MM.1S (cell line): ENCODE measurements at regions not wholly inside any gene's neighbourhood (a gene's known extent, or its start where the extent isn't known, plus 50 kb on each side); places are given as distances from the start of the nearest gene placed in this dataset.

Source experiments
- DNase-seq: peaks from one replicate; pipeline ENCODE4 v3.0.0-alpha.2; 2015
- H2AFZ ChIP-seq: fragments of 300-600 bp; sonication (generic); 2 replicates; pipeline ENCODE4 v1.6.0; 2016; ENCODE audit warnings: antibody characterized with exemption, low read length
- H3F3A ChIP-seq: fragments of 300-600 bp; sonication (generic); 2 replicates; pipeline ENCODE4 v1.6.1; 2016; ENCODE audit warnings: mild to moderate bottlenecking, antibody characterized with exemption, low read length, moderate library complexity, mixed read lengths; ENCODE audit not compliant: insufficient read depth
- H3K27ac ChIP-seq: fragments of 300-600 bp; sonication (generic); 2 replicates; pipeline ENCODE4 v1.5.1; 2016; ENCODE audit warnings: mild to moderate bottlenecking, low read length
- H3K27me3 ChIP-seq: fragments of 300-600 bp; sonication (generic); replicated peaks from 2 replicates; pipeline ENCODE4 v1.6.0; 2016; ENCODE audit warnings: low read length; ENCODE audit not compliant: insufficient read depth
- H3K36me3 ChIP-seq: fragments of 300-600 bp; sonication (generic); replicated peaks from 2 replicates; pipeline ENCODE4 v1.6.1; 2016; ENCODE audit warnings: mild to moderate bottlenecking, low read length, mixed read lengths; ENCODE audit not compliant: insufficient read depth
- H3K4me1 ChIP-seq: fragments of 300-600 bp; sonication (generic); 2 replicates; pipeline ENCODE4 v1.6.1; 2016; ENCODE audit warnings: low read length, mixed read lengths
- H3K4me2 ChIP-seq: fragments of 300-600 bp; sonication (generic); 2 replicates; pipeline ENCODE4 v1.6.0; 2016; ENCODE audit warnings: low read depth, low read length
- H3K4me3 ChIP-seq: fragments of 300-600 bp; sonication (generic); 2 replicates; pipeline ENCODE4 v1.5.1; 2016; ENCODE audit warnings: low read length, mixed read lengths
- H3K79me2 ChIP-seq: fragments of 300-600 bp; sonication (generic); 2 replicates; pipeline ENCODE4 v1.6.1; 2016; ENCODE audit warnings: mixed run types, low read length, mixed read lengths
- H3K9ac ChIP-seq: fragments of 300-600 bp; sonication (generic); 2 replicates; pipeline ENCODE4 v1.6.1; 2016; ENCODE audit warnings: low read length, mixed read lengths
- H3K9me2 ChIP-seq: fragments of 300-600 bp; sonication (generic); replicated peaks from 2 replicates; pipeline ENCODE4 v1.6.1; 2016; ENCODE audit warnings: mild to moderate bottlenecking, low read length, mixed read lengths; ENCODE audit not compliant: insufficient read depth
- H3K9me3 ChIP-seq: fragments of 300-600 bp; sonication (generic); replicated peaks from 2 replicates; pipeline ENCODE4 v1.6.1; 2016; ENCODE audit warnings: mild to moderate bottlenecking, low read length, mixed read lengths; ENCODE audit not compliant: insufficient read depth
- H4K20me1 ChIP-seq: fragments of 300-600 bp; sonication (generic); 2 replicates; pipeline ENCODE4 v1.6.1; 2016; ENCODE audit warnings: mild to moderate bottlenecking, low read length, moderate library complexity, mixed read lengths; ENCODE audit not compliant: insufficient read depth
- EZH2 ChIP-seq: fragments of 300-600 bp; sonication (generic); optimal IDR thresholded peaks from 2 replicates; pipeline ENCODE3; 2017; ENCODE audit warnings: low read depth, mild to moderate bottlenecking, antibody characterized with exemption, low read length, mixed read lengths
- EZH2phosphoT487 ChIP-seq: fragments of 300-600 bp; sonication (generic); IDR thresholded peaks from 2 replicates; pipeline ENCODE4 v1.6.1; 2018; ENCODE audit warnings: antibody characterized with exemption, low read length
- TF ChIP-seq, protein P1 (sequence below): fragments of 300-600 bp; sonication (generic); IDR thresholded peaks from 2 replicates; pipeline ENCODE4 v1.5.1; 2016; ENCODE audit warnings: antibody characterized with exemption, low read length, mixed read lengths

GRCh38 chr3:87125116-87125515, 102.0 kb upstream of the CHMP2B start:
- Histone ChIP-seq H2AFZ (no peak overlapping the region), H3K9ac (no peak overlapping the region), H3K4me1 (no peaks in the 10 kb centered on the region), H3K36me3 (no peaks in the 10 kb centered on the region), H3K27me3 (no peaks in the 10 kb centered on the region), H3K79me2 (no peaks in the 10 kb centered on the region), H3K27ac (no peak overlapping the region), H3F3A (no peaks in the 10 kb centered on the region), H3K9me3 (no peaks in the 10 kb centered on the region), H3K9me2 (no peaks in the 10 kb centered on the region), H4K20me1 (no peaks in the 10 kb centered on the region), H3K4me2 (no peak overlapping the region), H3K4me3 (no peak overlapping the region)
- no peak for DNase-seq
- TF ChIP-seq EZH2 (no peak), EZH2phosphoT487 (no peak)
- TF ChIP-seq, protein P1, sequence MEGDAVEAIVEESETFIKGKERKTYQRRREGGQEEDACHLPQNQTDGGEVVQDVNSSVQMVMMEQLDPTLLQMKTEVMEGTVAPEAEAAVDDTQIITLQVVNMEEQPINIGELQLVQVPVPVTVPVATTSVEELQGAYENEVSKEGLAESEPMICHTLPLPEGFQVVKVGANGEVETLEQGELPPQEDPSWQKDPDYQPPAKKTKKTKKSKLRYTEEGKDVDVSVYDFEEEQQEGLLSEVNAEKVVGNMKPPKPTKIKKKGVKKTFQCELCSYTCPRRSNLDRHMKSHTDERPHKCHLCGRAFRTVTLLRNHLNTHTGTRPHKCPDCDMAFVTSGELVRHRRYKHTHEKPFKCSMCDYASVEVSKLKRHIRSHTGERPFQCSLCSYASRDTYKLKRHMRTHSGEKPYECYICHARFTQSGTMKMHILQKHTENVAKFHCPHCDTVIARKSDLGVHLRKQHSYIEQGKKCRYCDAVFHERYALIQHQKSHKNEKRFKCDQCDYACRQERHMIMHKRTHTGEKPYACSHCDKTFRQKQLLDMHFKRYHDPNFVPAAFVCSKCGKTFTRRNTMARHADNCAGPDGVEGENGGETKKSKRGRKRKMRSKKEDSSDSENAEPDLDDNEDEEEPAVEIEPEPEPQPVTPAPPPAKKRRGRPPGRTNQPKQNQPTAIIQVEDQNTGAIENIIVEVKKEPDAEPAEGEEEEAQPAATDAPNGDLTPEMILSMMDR, result no peak

GRCh38 chr3:87122766-87123165, 104.3 kb upstream of the CHMP2B start:
- H3K27me3 ChIP-seq, result no peaks in the 10 kb centered on the region
- TF ChIP-seq EZH2phosphoT487, result no peak
- TF ChIP-seq, protein P1, result no peak
- TF ChIP-seq EZH2, result no peak

GRCh38 chr3:87121856-87122255, 105.3 kb upstream of the CHMP2B start:
- H3K9me3 ChIP-seq, result no peaks in the 10 kb centered on the region
- TF ChIP-seq EZH2 (no peak), EZH2phosphoT487 (no peak)
- TF ChIP-seq, protein P1, result no peak
- no peak overlapping the region for H2AFZ ChIP-seq
- H3K27ac ChIP-seq, result no peak overlapping the region
- H3K79me2 ChIP-seq, result no peaks in the 10 kb centered on the region
- H3F3A ChIP-seq, result no peaks in the 10 kb centered on the region
- H3K4me1 ChIP-seq, result no peaks in the 10 kb centered on the region
- no peak overlapping the region for H3K4me2 ChIP-seq
- H3K9ac ChIP-seq, result no peak overlapping the region
- H3K27me3 ChIP-seq, result no peaks in the 10 kb centered on the region
- no peaks in the 10 kb centered on the region for H4K20me1 ChIP-seq
- no peak overlapping the region for H3K4me3 ChIP-seq
- no peak for DNase-seq
- no peaks in the 10 kb centered on the region for H3K9me2 ChIP-seq
- no peaks in the 10 kb centered on the region for H3K36me3 ChIP-seq

More at GRCh38 chr3:87122766-87123165, 104.3 kb upstream of the CHMP2B start:
- no peak for DNase-seq
- no peaks in the 10 kb centered on the region for H3F3A ChIP-seq
- no peaks in the 10 kb centered on the region for H3K9me2 ChIP-seq
- H3K4me1 ChIP-seq, result no peaks in the 10 kb centered on the region
- H3K4me2 ChIP-seq, result no peak overlapping the region
- H3K27ac ChIP-seq, result no peak overlapping the region
- no peak overlapping the region for H3K9ac ChIP-seq
- H4K20me1 ChIP-seq, result no peaks in the 10 kb centered on the region
- no peaks in the 10 kb centered on the region for H3K36me3 ChIP-seq
- H3K9me3 ChIP-seq, result no peaks in the 10 kb centered on the region
- no peak overlapping the region for H3K4me3 ChIP-seq
- H2AFZ ChIP-seq, result no peak overlapping the region
- no peaks in the 10 kb centered on the region for H3K79me2 ChIP-seq
